Vagina (tissue), 2 donors: ENCODE measurements at regions not wholly inside any gene's neighbourhood (a gene's known extent, or its start where the extent isn't known, plus 50 kb on each side); places are given as distances from the start of the nearest gene placed in this dataset.

Experiments used
- CTCF ChIP-seq, 3 experiments: fragments of 450-650 bp in 2 of 3; fragments of 200-600 bp in 1 of 3; sonication (generic) in 1 of 3; IDR thresholded peaks; one replicate each; pipeline ENCODE4 v1.5.1; 2017 to 2019; ENCODE audit warnings: antibody characterized with exemption in 3 of 3, mild to moderate bottlenecking in 2 of 3, moderate library complexity in 2 of 3
- POLR2A ChIP-seq, 2 donors: fragments of 450-650 bp; IDR thresholded peaks; one replicate each; pipeline ENCODE4 v1.6.1; 2017; ENCODE audit warnings: antibody characterized with exemption in 2 of 2, mild to moderate bottlenecking in 2 of 2, moderate library complexity in 2 of 2
- POLR2AphosphoS5 ChIP-seq, 2 donors: sonication (generic); formaldehyde crosslinking; IDR thresholded peaks; one replicate each; pipeline ENCODE4 v1.9.0; 2017; ENCODE audit warnings: antibody characterized with exemption in 2 of 2, mild to moderate bottlenecking in 2 of 2, low read depth in 1 of 2; ENCODE audit not compliant: insufficient read depth in 1 of 2

- TF ChIP-seq POLR2A (IDR thresholded peaks at IDR 0.05) = no peak
- TF ChIP-seq CTCF (IDR thresholded peaks at IDR 0.05) = no peak
- TF ChIP-seq POLR2AphosphoS5 (IDR thresholded peaks at IDR 0.05; ENCODE audit: insufficient read depth in 1 of 2, low read depth in 1 of 2) = no peak
Measured at GRCh38 chr4:123672987-123673386, 276.4 kb downstream of the SPRY1 start.
